ENCODE measurements at regions not wholly inside any gene's neighbourhood (a gene's known extent, or its start where the extent isn't known, plus 50 kb on each side); places are given as distances from the start of the nearest gene placed in this dataset.
A peak's percentile ranks its signal among the peaks of the same experiment; 100 is the strongest.
"Not testable (repeated sequence)": the region's sequence is repeated elsewhere in the genome, so short reads cannot be mapped to it uniquely, and the experiment has no call there.

DNA sequence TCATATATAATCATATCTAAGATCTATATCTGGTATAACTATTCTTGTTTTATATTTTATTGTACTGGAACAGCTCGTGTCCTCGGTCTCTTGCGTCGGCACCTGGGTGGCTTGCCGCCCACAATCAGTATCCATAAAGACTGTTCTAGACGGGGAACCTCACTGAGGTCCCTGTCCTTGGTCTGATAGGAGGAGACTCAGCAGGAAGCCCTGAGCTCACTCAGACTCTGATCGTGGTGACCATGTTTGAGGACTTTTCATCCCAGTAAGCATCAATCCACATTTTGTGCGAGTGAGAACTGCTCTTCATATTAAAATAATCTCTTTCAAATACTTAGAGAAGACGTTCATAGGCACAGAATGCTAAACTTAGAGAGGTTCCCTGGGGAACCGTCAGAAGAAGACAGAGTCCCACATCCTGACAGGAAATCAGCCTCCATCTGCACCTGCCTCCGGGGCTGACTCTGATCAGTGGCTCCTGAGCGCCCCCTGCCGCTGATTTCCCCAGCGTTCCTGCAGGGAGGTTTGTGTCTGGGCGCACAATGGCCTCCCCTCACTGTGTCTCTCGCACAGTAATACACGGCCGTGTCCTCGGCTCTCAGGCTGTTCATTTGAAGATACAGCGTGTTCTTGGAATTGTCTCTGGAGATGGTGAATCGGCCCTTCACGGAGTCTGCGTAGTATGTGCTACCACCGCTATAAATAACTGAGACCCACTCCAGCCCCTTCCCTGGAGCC is 1065.9 kb downstream of the TMEM121 start:
- ATAC-seq (ENCODE audit: poor library complexity); intact Hi-C loops (cut with DNase I); DNase-seq: not testable (repeated sequence)

DNA sequence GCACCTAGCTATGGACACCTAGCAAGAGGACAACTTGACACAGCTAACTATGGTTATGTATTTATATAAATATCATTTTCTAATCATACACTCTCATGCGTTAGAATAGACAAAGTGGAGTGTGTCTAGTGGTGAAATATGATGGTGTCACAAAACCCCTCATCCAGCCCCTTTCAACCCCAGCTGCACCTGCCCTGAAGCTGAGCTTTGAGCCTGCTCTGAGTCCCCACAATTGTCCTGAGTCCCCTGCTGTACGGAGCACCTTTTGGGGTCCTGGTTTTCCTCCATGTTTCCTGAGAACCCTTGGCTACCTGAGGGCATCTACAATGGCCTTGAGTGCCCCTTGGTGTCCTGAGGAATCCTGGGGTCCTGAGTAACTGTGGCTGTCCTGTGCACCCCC is 1072.8 kb downstream of the TMEM121 start:
- ATAC-seq (ENCODE audit: poor library complexity) (no peak), DNase-seq (no peak)
- intact Hi-C loops (cut with DNase I) = no loop called here

DNA sequence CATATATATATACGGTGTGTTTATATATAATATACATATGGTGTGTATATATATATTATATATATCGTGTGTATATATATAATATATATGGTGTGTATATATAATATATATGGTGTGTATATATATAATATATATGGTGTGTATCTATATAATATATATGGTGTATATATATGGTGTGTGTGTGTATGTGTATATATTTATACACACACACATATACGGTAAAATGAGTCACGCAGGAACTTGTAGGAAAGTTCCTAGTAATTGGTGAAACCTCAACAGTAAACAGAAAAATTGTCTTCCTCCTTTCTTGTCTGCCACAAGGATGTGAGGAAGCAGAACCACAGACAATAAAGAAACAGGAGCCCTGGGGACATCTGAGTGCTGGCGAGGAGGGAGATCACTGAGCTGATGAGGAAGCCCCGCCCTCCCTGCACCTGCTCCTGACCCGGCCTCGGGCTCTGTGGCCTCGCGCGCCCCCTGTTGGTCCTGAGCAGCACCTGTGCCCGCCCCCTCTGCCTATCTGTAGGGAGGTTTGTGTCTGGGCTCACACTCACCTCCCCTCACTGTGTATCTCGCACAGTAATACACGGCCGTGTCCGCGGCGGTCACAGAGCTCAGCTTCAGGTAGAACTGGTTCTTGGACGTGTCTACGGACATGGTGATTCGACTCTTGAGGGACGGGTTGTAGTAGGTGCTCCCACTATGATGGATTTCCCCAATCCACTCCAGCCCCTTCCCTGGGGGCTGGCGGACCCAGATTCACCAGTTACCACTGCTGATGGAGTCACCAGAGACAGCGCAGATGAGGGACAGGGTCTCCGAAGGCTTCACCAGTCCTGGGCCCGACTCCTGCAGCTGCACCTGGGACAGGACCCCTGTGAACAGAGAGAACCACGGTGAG is 1079.4 kb downstream of the TMEM121 start:
- ATAC-seq (ENCODE audit: poor library complexity) = no peak
- intact Hi-C loops (cut with DNase I) = no loop called here
- peak; percentile 49 for DNase-seq

DNA sequence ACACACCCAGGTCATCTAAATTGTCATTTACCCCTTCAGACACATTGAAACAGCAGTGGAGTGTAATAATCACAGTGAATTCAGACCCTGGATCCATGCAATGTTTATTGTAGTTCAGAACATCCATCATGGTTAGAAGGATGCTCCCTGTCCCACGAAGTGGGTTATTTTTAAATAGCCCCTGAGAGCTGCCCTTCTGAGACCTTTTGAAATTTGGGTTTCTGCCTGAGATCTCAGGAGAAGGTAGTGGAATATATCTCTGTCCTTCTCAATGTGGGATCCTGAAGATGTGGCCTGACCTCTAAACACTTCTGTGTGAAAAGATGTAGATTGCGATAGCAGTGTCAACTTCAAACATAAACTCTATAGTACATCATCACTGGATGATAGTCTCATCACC is 1080.6 kb downstream of the TMEM121 start:
- intact Hi-C loops (cut with DNase I) = no loop called here
- ATAC-seq (ENCODE audit: poor library complexity) = no peak
- no peak for DNase-seq

DNA sequence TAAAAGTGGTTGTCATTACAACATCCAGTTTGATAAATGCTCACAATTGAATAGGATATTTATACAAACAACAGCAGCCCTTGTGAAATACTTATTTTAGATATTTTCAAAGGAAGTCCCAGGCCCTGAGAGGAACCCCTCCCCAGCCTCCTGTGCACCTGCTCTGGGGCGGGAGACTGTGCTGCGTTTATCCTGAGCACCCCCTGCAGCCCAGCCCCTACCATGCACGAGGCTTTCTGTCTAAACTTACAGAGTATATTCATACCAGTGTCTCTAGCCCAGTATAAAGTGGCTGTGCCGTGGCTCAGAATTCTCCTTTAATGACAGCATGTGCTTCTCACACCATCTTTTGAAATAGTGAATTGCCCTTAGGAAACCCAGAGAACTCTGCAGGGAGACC is 1084.3 kb downstream of the TMEM121 start:
- DNase-seq (no peak), ATAC-seq (ENCODE audit: poor library complexity) (no peak)
- intact Hi-C loops (cut with DNase I) = no loop called here

DNA sequence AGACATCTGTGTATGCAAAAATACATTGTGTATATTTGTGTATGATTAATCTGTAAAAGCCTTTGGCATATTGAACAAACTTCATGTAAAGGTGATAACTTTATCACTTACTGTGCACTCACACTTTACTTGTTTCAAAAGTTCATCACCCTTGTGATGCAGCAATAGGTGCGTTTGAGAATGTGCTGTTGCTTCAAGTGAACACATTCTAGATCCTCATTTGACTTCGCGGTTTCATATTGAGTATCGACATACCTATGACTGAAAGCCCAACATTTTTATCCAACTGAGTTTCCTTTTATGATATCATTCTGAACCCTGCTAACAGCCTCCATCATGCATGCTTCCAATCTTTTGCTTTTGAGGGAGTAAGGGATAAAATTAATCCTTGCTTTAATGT is 1086.9 kb downstream of the TMEM121 start:
- no peak for ATAC-seq (ENCODE audit: poor library complexity)
- no peak for DNase-seq
- intact Hi-C loops (cut with DNase I) = no loop called here

DNA sequence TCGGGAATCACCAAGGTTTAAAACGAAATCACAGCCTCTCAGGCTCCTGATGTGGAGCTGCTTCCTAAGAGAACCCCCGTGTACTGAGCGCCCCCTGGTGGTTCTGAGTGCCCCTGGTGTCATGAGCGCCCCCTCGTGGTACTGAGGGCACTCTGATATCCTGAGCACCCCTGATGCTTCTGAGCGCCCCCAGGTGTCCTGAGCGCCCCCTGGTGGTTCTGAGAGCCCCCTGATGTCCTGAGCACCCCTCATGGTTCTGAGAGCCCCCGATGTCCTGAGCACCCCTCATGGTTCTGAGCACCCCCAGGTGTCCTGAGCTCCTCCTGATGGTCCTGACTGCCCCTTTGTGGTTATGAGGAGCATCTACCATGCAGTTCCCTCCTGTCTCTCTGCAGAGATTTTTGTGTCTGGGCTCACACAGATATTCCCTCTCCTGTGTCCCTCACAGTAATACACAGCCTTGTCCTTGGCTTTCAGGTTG is 1092.1 kb downstream of the TMEM121 start:
- intact Hi-C loops (cut with DNase I); ATAC-seq (ENCODE audit: poor library complexity): not testable (repeated sequence)
- peak; percentile 68 for DNase-seq

DNA sequence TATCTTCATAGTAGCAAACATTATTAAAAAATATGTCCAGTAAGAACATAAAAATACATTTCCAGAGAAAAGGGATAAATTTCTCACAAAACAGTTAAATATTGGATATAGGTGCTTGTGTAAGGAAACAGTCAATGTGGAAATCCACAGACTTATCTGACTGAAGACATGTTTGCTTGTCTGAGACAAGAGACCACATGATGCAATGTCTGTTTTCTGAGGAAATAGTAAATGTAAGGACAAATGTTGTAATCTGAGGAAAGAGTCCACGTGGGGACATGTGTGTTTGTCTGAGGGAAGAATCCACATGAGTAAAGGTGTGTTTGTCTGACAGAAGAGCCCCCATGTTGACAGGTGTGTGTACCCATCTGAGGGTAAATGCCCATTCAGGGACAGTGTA is 1093.2 kb downstream of the TMEM121 start:
- intact Hi-C loops (cut with DNase I) = no loop called here
- no peak for ATAC-seq (ENCODE audit: poor library complexity)
- DNase-seq = no peak

DNA sequence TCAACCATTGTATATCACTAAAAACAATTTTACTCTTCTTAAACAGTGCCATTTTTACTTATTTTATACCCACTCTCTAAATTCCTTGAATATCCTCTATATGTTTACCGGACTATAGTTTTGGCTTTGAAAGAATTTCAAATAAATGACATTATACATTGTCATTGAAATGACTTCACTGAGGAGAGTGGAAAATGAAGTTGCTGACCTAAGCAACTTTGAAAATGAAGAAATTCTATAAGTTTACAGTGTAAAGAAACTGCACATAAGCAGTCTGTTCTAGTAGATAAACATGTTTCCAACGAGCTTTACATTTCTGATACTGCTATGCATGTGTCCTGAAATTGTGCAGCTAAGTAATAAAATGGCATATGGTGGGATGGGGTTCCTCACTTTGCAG is 1094.0 kb downstream of the TMEM121 start:
- ATAC-seq (ENCODE audit: poor library complexity) = no peak
- intact Hi-C loops (cut with DNase I) = no loop called here

DNA sequence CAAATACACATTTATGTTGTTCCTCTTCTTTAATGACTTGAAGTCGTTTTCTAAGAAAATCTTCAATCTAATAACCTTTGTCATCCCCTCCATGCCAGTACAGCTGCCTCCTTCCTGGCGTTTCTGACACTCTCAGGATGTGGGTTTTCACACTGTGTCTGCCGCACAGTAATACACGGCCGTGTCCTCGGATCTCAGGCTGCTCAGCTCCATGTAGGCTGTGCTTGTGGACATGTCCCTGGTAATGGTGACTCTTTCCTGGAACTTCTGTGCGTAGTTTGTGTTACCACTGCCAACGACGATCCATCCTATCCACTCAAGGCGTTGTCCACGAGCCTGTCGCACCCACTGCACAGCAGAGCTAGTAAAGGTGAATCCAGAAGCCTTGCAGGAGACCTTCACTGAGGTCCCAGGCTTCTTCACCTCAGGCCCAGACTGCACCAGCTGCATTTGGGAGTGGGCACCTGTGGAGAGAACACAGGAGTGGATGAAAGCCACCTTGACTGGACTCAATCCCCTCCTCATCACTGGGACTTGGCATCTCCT is 1095.9 kb downstream of the TMEM121 start:
- DNase-seq = no peak
- intact Hi-C loops (cut with DNase I) = no loop called here

More for the DNA sequence above, 1094.0 kb downstream of the TMEM121 start:
- no peak for DNase-seq

DNA sequence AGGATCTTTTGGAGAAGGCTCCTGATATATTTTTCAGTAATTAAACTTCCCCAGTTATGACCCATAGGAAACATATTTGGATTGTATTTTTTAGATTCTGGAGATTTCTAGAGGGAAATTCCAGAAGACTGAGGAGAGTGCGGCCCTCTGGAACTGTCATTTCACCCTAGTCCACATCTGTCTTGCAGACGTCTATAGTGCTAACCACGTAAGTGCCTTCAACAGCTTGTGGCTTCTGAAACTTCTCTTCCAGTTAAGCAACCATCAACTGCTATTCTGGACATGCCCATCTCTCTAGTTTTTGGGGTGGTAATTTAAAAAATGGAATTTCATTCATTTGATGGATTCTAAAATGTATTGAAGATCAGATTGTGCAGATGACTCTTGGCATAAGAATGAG is 1098.8 kb downstream of the TMEM121 start:
- ATAC-seq (ENCODE audit: poor library complexity) = no peak
- intact Hi-C loops (cut with DNase I) = no loop called here
- DNase-seq = no peak

More for the DNA sequence above, 1095.9 kb downstream of the TMEM121 start:
- no peak for ATAC-seq (ENCODE audit: poor library complexity)

DNA sequence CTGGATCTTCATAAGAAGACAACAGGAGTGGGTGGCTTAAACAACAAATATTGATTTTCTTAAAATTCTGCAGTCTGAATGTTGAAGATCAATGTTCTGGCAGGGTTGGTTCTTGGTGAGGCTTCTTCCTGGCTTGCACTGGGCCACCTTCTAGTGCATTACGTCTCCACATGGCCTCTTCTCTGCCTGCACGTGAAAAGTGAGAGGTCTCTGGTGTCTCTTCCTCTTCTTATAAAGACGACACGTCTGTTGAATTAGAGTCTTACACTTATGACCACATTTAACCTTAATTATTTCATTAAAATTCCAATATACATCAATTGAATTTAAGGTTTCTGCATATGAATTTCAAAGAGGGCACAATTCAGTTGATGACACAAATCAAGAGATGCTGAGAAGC is 1100.1 kb downstream of the TMEM121 start:
- ATAC-seq (ENCODE audit: poor library complexity); DNase-seq; intact Hi-C loops (cut with DNase I): not testable (repeated sequence)

DNA sequence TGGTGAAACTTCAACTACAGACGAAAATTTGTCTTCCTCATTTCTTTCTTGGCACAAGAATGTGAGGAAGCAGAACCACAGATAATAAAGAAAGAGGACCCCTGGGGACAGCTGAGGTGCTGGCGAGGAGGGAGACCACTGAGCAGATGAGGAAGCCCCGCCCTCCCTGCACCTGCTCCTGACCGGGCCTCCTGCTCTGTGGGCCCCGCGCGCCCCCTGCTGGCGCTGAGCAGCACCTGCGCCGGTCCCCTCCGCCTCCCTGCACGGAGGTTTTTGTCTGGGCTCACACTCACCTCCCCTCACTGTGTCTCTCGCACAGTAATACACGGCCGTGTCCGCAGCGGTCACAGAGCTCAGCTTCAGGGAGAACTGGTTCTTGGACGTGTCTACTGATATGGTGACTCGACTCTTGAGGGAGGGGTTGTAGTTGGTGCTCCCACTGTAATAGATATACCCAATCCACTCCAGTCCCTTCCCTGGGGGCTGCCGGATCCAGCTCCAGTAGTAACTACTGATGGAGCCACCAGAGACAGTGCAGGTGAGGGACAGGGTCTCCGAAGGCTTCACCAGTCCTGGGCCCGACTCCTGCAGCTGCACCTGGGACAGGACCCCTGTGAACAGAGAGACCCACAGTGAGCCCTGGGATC is 1100.7 kb downstream of the TMEM121 start:
- peak; percentile 71 for DNase-seq
- intact Hi-C loops (cut with DNase I); ATAC-seq (ENCODE audit: poor library complexity): not testable (repeated sequence)

DNA sequence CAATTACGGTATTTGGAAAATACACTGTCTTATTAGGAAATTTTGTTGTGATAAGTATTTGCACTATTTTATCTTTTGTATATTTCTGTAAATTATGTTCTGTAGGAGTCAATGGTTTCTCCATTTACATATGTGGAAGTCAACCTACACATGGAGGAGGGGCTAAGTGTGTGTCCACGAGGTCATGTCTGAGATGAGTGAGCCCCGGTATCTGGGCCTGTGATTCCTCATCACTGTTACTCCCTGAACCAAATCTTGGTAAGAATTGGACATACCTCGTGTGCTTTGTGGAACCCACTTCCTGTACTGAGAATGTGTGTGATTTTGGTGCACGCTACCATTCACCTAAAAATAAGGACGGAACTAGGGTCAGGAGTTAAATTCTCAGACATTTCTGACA is 1105.5 kb downstream of the TMEM121 start:
- intact Hi-C loops (cut with DNase I) = no loop called here
- ATAC-seq (ENCODE audit: poor library complexity) (no peak), DNase-seq (no peak)

DNA sequence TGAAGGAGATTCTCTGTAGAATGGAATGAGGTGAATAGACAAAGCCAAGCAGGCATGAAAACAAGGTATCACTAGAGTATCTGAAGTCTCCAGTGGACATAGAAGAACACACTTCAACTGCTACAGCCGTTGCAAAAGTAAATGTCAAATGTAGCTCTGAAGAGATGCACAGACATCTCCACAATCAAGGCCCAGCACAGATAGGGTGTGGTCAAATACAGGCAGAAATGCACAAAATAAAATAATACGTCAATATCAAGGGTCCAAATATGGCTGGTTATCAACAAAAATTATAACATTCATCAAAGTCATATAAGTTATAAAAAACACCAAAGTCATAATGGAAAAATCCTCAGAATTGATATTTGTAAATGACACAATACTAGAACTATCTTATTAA is 1107.3 kb downstream of the TMEM121 start:
- no peak for DNase-seq
- no peak for ATAC-seq (ENCODE audit: poor library complexity)
- intact Hi-C loops (cut with DNase I) = no loop called here

DNA sequence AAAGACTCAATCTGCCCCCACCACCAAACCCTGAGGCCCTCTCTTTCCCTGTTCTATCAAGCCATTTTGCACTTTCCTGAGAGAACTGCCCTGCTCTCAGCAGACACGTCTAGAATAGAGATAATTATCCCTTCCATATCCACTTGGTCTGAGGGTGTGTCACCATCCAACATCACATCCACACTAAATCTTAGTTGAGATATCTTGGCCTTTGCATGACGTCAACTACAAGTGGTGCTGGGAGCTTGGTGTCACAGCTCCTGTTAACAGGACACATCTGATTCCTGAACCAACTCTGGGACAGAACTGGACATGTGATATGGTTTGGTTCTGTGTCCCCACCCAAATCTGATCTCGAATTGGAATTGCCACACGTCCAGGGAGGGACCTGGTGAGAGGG is 1109.2 kb downstream of the TMEM121 start:
- ATAC-seq (ENCODE audit: poor library complexity) = no peak
- intact Hi-C loops (cut with DNase I) = no loop called here

DNA sequence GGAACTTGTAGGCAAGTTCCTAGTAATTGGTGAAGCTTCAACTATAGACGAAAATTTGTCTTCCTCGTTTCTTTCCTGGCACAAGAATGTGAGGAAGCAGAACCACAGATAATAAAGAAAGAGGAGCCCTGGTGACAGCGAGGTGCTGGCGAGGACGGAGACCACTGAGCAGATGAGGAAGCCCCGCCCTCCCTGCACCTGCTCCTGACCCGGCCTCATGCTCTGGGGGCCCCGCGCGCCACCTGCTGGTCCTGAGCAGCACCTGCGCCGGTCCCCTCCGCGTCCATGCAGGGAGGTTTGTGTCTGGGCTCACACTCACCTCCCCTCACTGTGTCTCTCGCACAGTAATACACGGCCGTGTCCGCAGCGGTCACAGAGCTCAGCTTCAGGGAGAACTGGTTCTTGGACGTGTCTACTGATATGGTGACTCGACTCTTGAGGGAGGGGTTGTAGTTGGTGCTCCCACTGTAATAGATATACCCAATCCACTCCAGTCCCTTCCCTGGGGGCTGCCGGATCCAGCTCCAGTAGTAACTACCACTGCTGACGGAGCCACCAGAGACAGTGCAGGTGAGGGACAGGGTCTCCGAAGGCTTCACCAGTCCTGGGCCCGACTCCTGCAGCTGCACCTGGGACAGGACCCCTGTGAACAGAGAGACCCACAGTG is 1112.5 kb downstream of the TMEM121 start:
- DNase-seq; intact Hi-C loops (cut with DNase I); ATAC-seq (ENCODE audit: poor library complexity): not testable (repeated sequence)

More for the DNA sequence above, 1109.2 kb downstream of the TMEM121 start:
- no peak for DNase-seq

DNA sequence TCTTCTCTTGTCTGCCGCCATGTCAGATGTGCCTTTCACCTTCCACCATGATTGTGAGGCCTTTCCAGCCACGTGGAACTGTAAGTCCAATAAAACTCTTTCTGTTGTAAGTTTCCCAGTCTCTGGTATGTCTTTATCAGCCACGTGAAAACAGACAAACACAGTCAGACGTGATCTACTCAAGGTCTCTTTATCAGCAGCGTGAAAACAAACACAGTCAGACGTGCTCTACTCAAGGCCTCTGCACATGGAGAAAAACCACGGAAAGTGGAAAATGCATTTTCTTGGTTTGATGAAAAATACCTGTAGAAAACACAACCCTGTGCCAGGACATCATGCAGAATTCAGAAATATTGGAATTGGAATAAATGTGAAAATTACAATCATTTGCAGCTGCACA is 1115.7 kb downstream of the TMEM121 start:
- intact Hi-C loops (cut with DNase I) = no loop called here
- DNase-seq = no peak
- ATAC-seq (ENCODE audit: poor library complexity) = no peak

All from Right ventricle myocardium superior (tissue), 1 donor.